ENCODE measurements at regions not wholly inside any gene's neighbourhood (a gene's known extent, or its start where the extent isn't known, plus 50 kb on each side); places are given as distances from the start of the nearest gene placed in this dataset.

GRCh38 chr13:64640002-64640401, 2590.1 kb downstream of the PCDH9 start:
- peak; percentile 4 for DNase-seq (ENCODE audit: low spot score)
- no peak for TF ChIP-seq CTCF (conservative IDR thresholded peaks at IDR 0.05; ENCODE audit: low read depth)
- ChIA-PET POLR2A (ENCODE audit: low non-redundant PET) (no interaction called here), CTCF (no interaction called here)
- H3K27ac ChIP-seq = no peak overlapping the region

GRCh38 chr13:64639206-64639605, 2590.9 kb downstream of the PCDH9 start:
- ChIA-PET CTCF (no interaction called here), POLR2A (ENCODE audit: low non-redundant PET) (no interaction called here)
- no peak overlapping the region for H3K27ac ChIP-seq
- TF ChIP-seq CTCF (conservative IDR thresholded peaks at IDR 0.05; ENCODE audit: low read depth) = no peak
- DNase-seq (ENCODE audit: low spot score) = no peak

- no peak for TF ChIP-seq CTCF (conservative IDR thresholded peaks at IDR 0.05; ENCODE audit: low read depth)
- DNase-seq (ENCODE audit: low spot score) = peak; percentile 7
- ChIA-PET POLR2A (ENCODE audit: low non-redundant PET) (no interaction called here), CTCF (interaction anchor here (0.6 kb wide), 1 partner anchor 1075 kb away, joined by 4 read pairs; no protein-coding TSS in a partner anchor)
- no peak overlapping the region for H3K27ac ChIP-seq
Observed at GRCh38 chr13:64633948-64634347, 2596.2 kb downstream of the PCDH9 start.

- ChIA-PET POLR2A (ENCODE audit: low non-redundant PET) (no interaction called here), CTCF (interaction anchor here (0.7 kb wide), 1 partner anchor 343 kb away, joined by 3 read pairs; no protein-coding TSS in a partner anchor)
- H3K27ac ChIP-seq = no peak overlapping the region
- no peak for DNase-seq (ENCODE audit: low spot score)
- TF ChIP-seq CTCF (conservative IDR thresholded peaks at IDR 0.05; ENCODE audit: low read depth) = no peak
Observed at GRCh38 chr13:64627654-64628053, 2602.5 kb downstream of the PCDH9 start.

GRCh38 chr13:64626105-64626504, 2604.0 kb downstream of the PCDH9 start:
- ChIA-PET CTCF (interaction anchor here (0.5 kb wide), 1 partner anchor 35 kb away, joined by 6 read pairs; no protein-coding TSS in a partner anchor), POLR2A (ENCODE audit: low non-redundant PET) (no interaction called here)
- DNase-seq (ENCODE audit: low spot score) = no peak
- no peak overlapping the region for H3K27ac ChIP-seq
- TF ChIP-seq CTCF (conservative IDR thresholded peaks at IDR 0.05; ENCODE audit: low read depth) = no peak

- no peak for DNase-seq (ENCODE audit: low spot score)
- H3K27ac ChIP-seq = no peak overlapping the region
- ChIA-PET POLR2A (ENCODE audit: low non-redundant PET) (no interaction called here), CTCF (no interaction called here)
- TF ChIP-seq CTCF (conservative IDR thresholded peaks at IDR 0.05; ENCODE audit: low read depth) = no peak
Observed at GRCh38 chr13:64617231-64617630, 2612.9 kb downstream of the PCDH9 start.

- ChIA-PET POLR2A (ENCODE audit: low non-redundant PET) (no interaction called here), CTCF (no interaction called here)
- DNase-seq (ENCODE audit: low spot score) = no peak
- H3K27ac ChIP-seq = no peak overlapping the region
- no peak for TF ChIP-seq CTCF (conservative IDR thresholded peaks at IDR 0.05; ENCODE audit: low read depth)
Observed at GRCh38 chr13:64591971-64592370, 2638.2 kb downstream of the PCDH9 start.
